ENCODE measurements at regions not wholly inside any gene's neighbourhood (a gene's known extent, or its start where the extent isn't known, plus 50 kb on each side); places are given as distances from the start of the nearest gene placed in this dataset.
"Not testable (repeated sequence)": the region's sequence is repeated elsewhere in the genome, so short reads cannot be mapped to it uniquely, and the experiment has no call there.

GRCh38 chr12:131249246-131250027 lies 295.7 kb downstream of the ADGRD1 start:
- no peak for DNase-seq

- DNase-seq: no peak
Measured at GRCh38 chr12:131250028-131250950, 296.6 kb downstream of the ADGRD1 start.

DNA sequence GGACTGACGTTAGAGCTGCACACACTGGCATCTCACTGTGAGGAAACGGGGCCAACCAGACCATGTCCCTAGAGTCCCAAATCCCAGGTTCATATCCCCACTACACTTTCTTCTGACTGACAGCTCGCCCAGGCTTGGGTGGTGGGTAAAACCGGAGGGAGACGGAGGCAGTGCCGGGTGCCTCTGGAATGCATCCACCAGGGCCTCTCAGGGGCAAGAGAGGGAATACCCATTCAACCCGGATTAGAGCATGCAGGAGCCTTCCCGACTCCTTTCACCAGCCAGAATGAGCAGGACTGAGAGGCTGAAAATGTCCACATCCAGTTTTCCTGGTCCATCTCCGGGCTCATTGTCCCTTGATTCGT lies 297.2 kb downstream of the ADGRD1 start:
- no peak for DNase-seq

- no peak for DNase-seq
Measured at GRCh38 chr12:131251336-131252101, 297.8 kb downstream of the ADGRD1 start.

GRCh38 chr12:131253376-131254026 lies 299.8 kb downstream of the ADGRD1 start:
- DNase-seq: no peak

DNA sequence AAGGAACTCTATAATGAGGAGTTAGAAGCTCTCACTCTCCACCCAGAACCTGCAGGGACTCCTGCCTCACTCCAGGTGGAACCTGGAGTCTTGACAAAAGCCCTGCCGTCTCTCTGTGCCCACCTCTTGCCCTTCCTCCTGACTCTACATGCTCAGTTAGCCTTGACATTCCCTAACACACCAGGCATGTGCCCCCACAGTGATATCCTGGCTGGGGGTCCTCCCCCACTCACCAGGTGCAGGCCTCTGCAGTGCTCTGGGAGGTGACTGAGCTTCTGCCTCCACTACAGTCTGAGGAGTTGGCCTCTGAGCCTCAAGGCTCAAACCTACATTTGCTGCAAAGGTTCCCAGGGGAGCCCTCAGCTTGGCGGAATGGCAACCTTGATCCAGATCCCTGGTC lies 300.7 kb downstream of the ADGRD1 start:
- DNase-seq: no peak

GRCh38 chr12:131258398-131258797 lies 304.7 kb downstream of the ADGRD1 start:
- DNase-seq: peak in 12 of 58 donors; percentile 3 to 63 (median 14)

GRCh38 chr12:131260251-131260905 lies 306.7 kb downstream of the ADGRD1 start:
- no peak for DNase-seq

DNA sequence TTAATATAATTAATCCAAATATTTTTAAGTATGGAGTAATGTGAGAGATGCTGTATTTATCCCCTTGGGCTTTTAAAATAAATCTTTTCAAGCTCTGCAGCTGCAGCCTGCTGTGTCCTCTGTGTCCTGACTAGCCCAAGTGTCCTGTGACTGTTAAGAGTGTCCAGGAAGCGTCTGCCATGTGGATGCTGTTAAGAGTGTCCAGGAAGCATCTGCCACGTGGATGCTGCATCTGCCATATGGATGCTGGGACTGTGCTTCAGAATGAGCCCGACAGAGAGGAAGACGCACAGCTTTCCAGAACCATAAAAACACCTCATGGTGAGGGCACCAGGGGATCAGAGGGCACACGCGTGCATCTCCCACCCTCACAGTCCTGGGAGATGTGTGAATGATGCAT lies 307.2 kb downstream of the ADGRD1 start:
- DNase-seq: peak in 2 of 58 donors; percentile 10 to 16

- no peak for DNase-seq
Measured at GRCh38 chr12:131261906-131262305, 308.2 kb downstream of the ADGRD1 start.

- DNase-seq: no peak
Measured at GRCh38 chr12:131263626-131264025, 309.9 kb downstream of the ADGRD1 start.

- no peak for DNase-seq
Measured at GRCh38 chr12:131264635-131265034, 310.9 kb downstream of the ADGRD1 start.

DNA sequence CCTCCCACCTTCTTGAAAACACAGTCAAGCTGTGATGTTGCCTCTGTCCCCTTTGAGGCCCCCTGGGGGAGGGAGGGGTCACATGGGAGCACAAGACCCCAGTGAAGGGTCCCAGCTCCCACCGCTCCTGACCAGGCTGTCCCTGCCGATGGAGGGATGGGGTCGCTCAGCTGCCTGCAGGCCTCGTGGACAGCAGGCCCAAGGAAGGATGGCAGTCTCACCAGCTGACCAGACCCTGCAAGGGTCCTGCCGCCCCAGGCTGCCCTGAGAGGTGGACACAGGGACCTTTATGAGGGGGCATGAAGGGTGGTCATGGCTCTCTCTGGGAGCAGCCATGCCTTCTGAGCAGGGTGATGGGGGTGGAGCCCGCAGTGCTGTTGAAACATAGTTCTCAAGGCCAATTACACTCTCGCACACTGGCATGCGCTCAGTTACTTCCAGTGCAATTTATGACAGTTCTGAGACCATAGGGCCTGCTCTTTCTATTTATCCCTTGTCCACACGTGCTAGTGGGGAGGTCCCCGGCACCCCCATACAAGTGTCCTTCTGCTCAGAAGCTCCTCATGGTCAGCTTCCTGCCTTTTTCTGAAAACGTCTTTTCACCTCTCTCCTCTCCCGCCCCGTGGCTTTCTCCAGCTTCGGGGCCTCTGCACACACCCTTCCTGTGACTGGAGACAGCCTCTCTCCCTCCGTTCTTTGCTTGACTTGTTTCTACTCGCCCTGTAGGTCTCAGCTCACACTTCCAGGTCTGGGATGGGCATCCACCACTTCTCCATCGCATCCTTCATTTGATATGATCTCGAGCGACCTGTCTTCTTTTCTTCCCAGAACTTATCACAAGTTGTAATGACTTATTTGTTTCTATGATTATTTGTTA lies 313.1 kb downstream of the ADGRD1 start:
- no peak for DNase-seq

- no peak for DNase-seq
Measured at GRCh38 chr12:131267576-131267975, 313.9 kb downstream of the ADGRD1 start.

DNA sequence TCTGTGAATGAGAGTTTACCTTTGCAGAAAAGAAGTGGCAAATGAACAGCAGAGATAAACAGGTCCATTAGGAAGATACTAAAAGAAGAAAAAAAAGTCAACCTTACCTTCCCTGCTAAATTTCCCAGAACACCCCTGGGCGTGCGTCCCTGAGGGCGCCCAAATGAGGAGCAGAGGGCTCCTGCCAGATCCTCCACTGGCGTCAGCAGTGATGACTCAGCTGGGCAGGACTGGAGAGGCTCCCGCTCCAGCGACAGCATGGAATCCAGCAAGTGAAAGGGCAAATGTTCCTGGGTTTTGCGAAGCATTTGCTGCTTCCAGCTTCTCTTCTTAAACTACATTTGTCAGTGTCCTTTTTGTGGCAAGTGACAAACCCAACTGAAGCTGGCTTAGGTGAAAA lies 314.4 kb downstream of the ADGRD1 start:
- peak in 7 of 58 donors; percentile 5 to 40 (median 9) for DNase-seq

DNA sequence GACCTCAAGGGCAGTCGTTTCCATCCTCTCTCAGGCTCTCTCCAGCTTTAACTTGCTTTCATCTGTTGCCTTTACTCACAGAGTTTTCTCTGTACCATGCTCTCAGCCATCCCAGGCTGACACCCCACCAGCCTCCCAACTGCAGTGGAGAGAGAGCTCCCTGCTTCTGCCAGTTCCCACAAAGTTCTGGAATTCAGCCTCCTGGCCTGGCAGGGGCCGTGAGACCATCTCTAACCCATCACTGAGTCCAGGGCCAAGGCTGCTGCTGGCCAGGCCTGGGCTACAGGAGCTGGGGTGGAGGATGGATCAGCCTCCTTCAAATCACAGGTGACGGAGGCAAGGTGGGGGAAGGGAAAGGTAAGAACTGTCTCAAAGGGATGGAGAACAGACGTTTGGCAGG lies 314.9 kb downstream of the ADGRD1 start:
- DNase-seq: not testable (repeated sequence)

DNA sequence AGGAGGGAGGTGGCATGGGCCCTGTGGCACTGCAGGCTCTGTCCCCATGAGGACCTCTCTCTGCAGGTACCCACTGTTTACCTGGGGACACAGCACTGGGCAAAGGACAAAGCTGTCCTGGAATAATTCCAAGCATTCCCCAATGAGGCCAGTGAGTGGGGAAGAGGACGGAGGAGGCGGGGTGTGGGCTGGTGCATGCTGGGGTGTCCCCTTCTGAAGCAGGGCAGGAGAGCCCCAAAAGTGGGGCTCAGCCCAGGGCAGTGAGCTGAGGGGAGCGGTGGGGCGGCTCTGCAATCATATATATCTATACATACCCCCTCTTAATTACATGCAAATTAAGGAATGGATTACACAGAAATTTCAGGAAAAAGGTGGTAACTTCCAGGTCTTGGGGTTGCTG lies 315.8 kb downstream of the ADGRD1 start:
- DNase-seq: no peak

DNA sequence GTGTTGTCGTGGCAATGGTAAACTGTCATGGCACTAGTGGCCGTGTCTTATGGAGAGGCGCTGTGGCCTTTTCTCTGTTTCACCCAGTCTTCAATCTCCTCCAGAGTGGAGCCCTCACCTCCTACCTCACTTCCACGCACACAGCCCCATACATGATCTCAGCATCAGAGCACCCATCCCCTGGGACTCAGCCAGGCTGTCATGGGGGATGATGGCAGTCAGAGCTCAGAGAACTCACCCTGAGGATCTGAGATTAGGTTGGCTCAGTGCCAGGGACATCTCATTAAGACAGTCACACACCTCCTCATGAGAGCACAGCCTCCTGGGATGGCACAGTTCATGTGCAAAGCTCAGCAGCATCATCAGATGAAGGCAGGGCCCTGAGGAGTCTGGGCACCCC lies 316.3 kb downstream of the ADGRD1 start:
- DNase-seq: peak in 1 of 58 donors; percentile 16

- no peak for DNase-seq
Measured at GRCh38 chr12:131271724-131272123, 318.0 kb downstream of the ADGRD1 start.
